ENCODE measurements at regions not wholly inside any gene's neighbourhood (a gene's known extent, or its start where the extent isn't known, plus 50 kb on each side); places are given as distances from the start of the nearest gene placed in this dataset.

- no peak for TF ChIP-seq CTCF (IDR thresholded peaks at IDR 0.05 in 4 of 5, conservative IDR thresholded peaks at IDR 0.05 in 1 of 5)
- no peak for TF ChIP-seq POLR2A (IDR thresholded peaks at IDR 0.05)
Observed at GRCh38 chr13:63409791-63410351, 1994.2 kb upstream of the PCDH20 start.

Data from gastrocnemius medialis (tissue), 4 donors.